Urinary bladder (tissue), 3 donors: ENCODE measurements at regions not wholly inside any gene's neighbourhood (a gene's known extent, or its start where the extent isn't known, plus 50 kb on each side); places are given as distances from the start of the nearest gene placed in this dataset.
"Not testable (repeated sequence)": the region's sequence is repeated elsewhere in the genome, so short reads cannot be mapped to it uniquely, and the experiment has no call there.

Experiments
- DNase-seq: peaks from one replicate; pipeline ENCODE4 v3.0.0-alpha.2; 2015; ENCODE audit errors: extremely low spot score
- H3K27ac ChIP-seq: one replicate; pipeline ENCODE4 v1.5.1; 2013; ENCODE audit warnings: low read depth, mild to moderate bottlenecking, moderate library complexity
- H3K36me3 ChIP-seq: one replicate; pipeline ENCODE4 v1.6.1; 2013; ENCODE audit warnings: mild to moderate bottlenecking, moderate library complexity; ENCODE audit not compliant: insufficient read depth
- H3K4me1 ChIP-seq: one replicate; pipeline ENCODE4 v1.6.1; 2013; ENCODE audit warnings: mild to moderate bottlenecking, moderate library complexity; ENCODE audit not compliant: insufficient read depth
- H3K4me3 ChIP-seq: one replicate; pipeline ENCODE4 v1.5.1; 2013; ENCODE audit warnings: low read depth, low read length
- WGBS: extraction: QIAGEN DNeasy Blood & Tissue Kit; methylation state at CpG from one replicate; pipeline ENCODE4 v1.1.7; 2013; 5-methylcytosine and 5-hydroxymethylcytosine counted together
- donor health status: healthy with polysubstance abuse.
- donor health status: healthy.

DNA sequence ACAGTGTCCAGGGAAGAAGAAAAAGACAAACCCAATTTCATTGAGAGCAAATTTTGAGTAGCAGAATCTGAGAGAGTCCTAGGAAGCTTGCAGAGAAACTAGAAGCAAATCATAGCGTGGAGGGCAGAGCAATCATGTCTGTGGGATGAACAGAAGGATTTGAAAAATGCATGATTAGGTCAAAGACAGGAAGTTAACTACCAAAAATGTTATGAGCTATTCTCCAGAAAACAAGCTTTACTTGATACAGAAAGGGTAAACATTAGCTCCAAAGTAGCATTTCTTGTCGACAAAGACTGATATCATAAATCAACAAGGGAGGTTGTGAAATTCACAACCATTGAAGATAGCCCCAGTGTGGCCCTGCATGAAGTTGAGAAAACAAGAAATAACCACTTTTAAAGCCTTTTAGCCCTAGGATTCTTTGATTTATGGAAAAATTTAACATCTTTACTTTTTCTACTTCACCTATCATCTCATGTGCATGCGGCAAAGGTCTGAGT is 97.7 kb upstream of the MEGF10 start:
- Histone ChIP-seq H3K4me1 (no peaks in the 10 kb centered on the region), H3K4me3 (no peak overlapping the region), H3K36me3 (no peaks in the 10 kb centered on the region), H3K27ac (no peak overlapping the region)
- WGBS, result 35% methylated on average over 3 of the region's 3 CpGs
- no peak for DNase-seq

DNA sequence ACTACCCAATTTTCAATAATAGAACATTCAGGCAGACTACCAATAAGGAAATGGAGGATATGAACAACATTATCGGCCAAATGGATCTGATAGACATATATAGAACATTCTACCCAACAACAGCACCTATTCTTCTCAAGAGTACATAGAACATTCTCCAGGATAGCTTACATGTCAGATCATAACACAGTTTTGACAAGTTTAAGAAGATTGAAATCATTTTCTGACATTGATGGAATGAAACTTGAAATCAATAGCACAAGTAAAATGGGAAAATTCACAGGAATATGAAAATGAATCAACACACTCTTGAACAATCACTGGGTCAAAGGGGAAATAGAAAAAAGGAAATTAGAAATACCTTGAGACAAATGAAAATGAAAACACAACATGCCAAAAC is 94.6 kb upstream of the MEGF10 start:
- no peak overlapping the region for H3K4me3 ChIP-seq
- no peaks in the 10 kb centered on the region for H3K4me1 ChIP-seq
- WGBS, result 86% methylated on average over 1 of the region's 1 CpG

GRCh38 chr5:127197402-127198167 is 93.0 kb upstream of the MEGF10 start:
- H3K4me1 ChIP-seq, H3K27ac ChIP-seq, H3K4me3 ChIP-seq, H3K36me3 ChIP-seq, DNase-seq: not testable (repeated sequence)
- WGBS, result 38% methylated on average over 4 of the region's 4 CpGs

More for the DNA sequence above, 94.6 kb upstream of the MEGF10 start:
- Histone ChIP-seq H3K36me3 (no peaks in the 10 kb centered on the region), H3K27ac (no peak overlapping the region)
- no peak for DNase-seq

GRCh38 chr5:127202738-127203137 is 87.9 kb upstream of the MEGF10 start:
- not testable (repeated sequence) for H3K36me3 ChIP-seq, H3K4me3 ChIP-seq, H3K4me1 ChIP-seq, H3K27ac ChIP-seq, DNase-seq
- 96% methylated on average over 4 of the region's 4 CpGs for WGBS

- Histone ChIP-seq H3K4me3 (no peak overlapping the region), H3K4me1 (no peaks in the 10 kb centered on the region), H3K36me3 (no peaks in the 10 kb centered on the region), H3K27ac (no peak overlapping the region)
- 85% methylated on average over 1 of the region's 1 CpG for WGBS
- no peak for DNase-seq
These were observed 86.8 kb upstream of the MEGF10 start for GRCh38 chr5:127203818-127204217.

DNA sequence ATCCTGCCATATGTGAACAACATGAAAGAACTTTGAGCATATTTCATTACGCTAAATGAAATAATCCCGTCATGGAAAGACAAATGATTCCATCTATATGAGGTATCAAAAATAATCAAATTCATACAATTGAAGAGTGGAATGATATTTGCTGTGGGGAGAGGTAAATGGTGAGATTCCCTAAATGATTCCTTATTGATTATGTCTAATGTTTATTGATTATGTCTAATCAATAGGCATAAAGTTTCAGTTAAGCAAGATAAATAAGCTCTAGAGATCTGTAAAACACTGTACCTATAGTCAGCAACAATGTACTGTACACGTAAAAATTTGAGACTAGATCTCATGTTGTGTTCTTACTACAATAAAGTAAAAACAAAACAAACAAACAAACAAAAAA is 85.4 kb upstream of the MEGF10 start:
- Histone ChIP-seq H3K4me3 (no peak overlapping the region), H3K27ac (no peak overlapping the region), H3K4me1 (no peaks in the 10 kb centered on the region), H3K36me3 (no peaks in the 10 kb centered on the region)
- 83% methylated on average over 3 of the region's 3 CpGs for WGBS
- no peak for DNase-seq

DNA sequence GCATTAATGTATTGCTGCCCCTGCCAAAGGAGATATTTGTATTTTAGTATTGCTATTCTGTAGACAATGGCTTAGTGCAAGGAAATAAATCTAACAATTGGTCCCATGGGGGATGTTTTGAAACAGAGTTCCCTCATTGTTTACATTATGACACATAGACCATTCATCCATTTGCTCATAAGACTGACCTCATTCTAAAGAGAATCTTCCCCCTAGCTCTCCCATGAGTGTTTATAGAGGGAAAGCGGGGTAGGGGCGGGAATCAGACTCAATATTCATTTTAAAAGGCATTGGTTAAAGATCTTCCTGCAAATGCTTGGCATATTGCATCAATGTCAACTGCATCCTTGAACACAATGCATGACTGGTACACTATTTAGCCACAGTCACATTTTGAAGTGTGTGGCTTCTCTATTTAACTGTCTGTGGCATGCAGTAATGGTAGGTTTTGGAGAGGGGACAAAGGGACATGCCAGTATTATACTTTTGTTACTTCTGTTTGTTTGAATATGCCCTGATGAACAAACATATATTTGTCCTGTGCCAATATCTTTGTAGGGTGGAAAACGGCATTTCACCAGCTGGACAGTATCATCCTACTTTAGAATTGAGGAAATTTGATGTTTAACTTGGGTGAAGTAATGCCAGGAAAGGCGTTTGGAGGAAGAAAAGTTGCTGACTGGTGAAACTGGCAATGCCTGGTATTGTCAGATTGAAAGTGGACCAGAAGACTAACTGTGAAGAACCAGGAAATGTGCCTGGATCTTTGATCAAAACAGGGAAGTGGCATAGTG is 84.1 kb upstream of the MEGF10 start:
- Histone ChIP-seq H3K4me1 (no peaks in the 10 kb centered on the region), H3K27ac (peak overlapping the region; percentile 32), H3K36me3 (no peaks in the 10 kb centered on the region), H3K4me3 (no peak overlapping the region)
- WGBS, result 57% methylated on average over 4 of the region's 4 CpGs
- no peak for DNase-seq

- Histone ChIP-seq H3K36me3 (no peaks in the 10 kb centered on the region), H3K4me3 (no peak overlapping the region), H3K4me1 (no peaks in the 10 kb centered on the region), H3K27ac (no peak overlapping the region)
- 39% methylated on average over 2 of the region's 2 CpGs for WGBS
- no peak for DNase-seq
These were observed 80.6 kb upstream of the MEGF10 start for GRCh38 chr5:127210042-127210441.

- Histone ChIP-seq H3K4me3 (no peak overlapping the region), H3K36me3 (no peaks in the 10 kb centered on the region), H3K27ac (no peak overlapping the region), H3K4me1 (no peaks in the 10 kb centered on the region)
- WGBS, result 89% methylated on average over 2 of the region's 2 CpGs
- DNase-seq, result no peak
These were observed 77.4 kb upstream of the MEGF10 start for GRCh38 chr5:127213231-127213630.

- Histone ChIP-seq H3K4me3 (no peak overlapping the region), H3K27ac (no peak overlapping the region), H3K36me3 (no peaks in the 10 kb centered on the region), H3K4me1 (no peaks in the 10 kb centered on the region)
- no peak for DNase-seq
- 73% methylated on average over 2 of the region's 2 CpGs for WGBS
These were observed 74.5 kb upstream of the MEGF10 start for GRCh38 chr5:127216143-127216542.

DNA sequence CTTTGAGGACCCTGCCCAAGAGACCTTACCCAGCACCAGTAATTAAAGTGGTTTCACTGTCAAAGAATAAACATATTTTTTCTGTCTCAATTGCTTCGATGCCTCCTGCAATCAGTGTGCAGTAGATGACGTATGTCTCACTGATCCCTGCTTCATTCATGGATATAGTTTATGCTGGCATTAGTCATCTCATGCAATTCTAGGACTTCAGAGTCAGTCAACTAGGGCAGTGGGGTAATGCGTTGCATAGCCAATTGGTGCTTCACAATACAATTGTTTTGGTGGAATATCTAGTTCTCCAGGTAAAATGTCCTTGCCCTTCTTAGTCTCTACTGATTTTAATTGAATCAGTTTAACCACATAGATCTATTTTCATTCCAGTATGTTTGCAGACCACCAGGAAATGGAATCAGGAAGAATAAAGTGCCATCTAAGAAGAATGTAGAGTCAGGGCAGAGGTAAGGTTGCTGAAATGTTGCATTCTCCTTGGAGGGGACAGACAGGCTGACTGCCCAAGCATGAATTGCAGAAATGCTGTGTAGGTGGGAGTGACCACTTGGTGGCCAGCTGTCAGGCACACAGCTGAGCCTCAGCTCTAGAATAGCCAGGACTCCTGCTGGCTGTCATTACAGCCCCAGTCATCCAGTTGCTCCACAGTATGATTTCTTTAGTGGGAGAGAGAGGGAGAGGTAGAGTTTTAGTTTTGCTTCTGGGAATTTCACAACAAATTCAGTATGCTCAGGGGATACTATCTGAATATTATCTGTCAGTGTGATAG is 73.5 kb upstream of the MEGF10 start:
- Histone ChIP-seq H3K4me3 (no peak overlapping the region), H3K4me1 (no peaks in the 10 kb centered on the region), H3K36me3 (no peaks in the 10 kb centered on the region), H3K27ac (no peak overlapping the region)
- WGBS, result 89% methylated on average over 3 of the region's 3 CpGs
- DNase-seq, result no peak

- 59% methylated on average over 1 of the region's 1 CpG for whole genome bisulfite sequencing
- DNase-seq, H3K4me3 ChIP-seq, H3K4me1 ChIP-seq, H3K27ac ChIP-seq, H3K36me3 ChIP-seq: not testable (repeated sequence)
These were observed 68.7 kb upstream of the MEGF10 start for GRCh38 chr5:127221936-127222335.

GRCh38 chr5:127222571-127223156 is 67.9 kb upstream of the MEGF10 start:
- not testable (repeated sequence) for H3K27ac ChIP-seq, H3K4me3 ChIP-seq, H3K4me1 ChIP-seq, DNase-seq, H3K36me3 ChIP-seq
- WGBS, result 83% methylated on average over 1 of the region's 1 CpG
